ENCODE measurements at regions not wholly inside any gene's neighbourhood (a gene's known extent, or its start where the extent isn't known, plus 50 kb on each side); places are given as distances from the start of the nearest gene placed in this dataset.

DNA sequence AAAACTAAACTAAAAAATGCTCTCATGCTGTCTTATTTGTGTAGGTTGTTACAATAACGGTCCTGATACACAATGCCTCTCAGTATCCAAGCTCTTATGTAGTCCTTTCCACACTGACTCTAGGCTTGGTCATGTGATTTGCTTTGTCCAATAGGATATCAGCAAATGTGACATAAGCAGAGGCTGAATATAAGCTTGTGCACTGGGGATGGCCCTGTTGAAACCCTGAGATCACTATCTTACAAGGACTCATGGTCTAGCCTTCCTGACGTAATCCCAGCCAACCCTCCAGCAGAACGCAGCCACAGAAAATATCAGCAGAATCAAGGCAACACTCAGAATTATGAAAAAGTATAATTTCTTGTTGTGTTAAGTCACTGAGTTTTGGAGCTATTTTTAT, 145.1 kb upstream of the CCN2 start:
- no peak for FAIRE-seq

- no peak for FAIRE-seq
Measured at GRCh38 chr6:132089173-132089572, 138.0 kb upstream of the CCN2 start.

GRCh38 chr6:132088150-132088549, 137.0 kb upstream of the CCN2 start:
- FAIRE-seq = no peak

DNA sequence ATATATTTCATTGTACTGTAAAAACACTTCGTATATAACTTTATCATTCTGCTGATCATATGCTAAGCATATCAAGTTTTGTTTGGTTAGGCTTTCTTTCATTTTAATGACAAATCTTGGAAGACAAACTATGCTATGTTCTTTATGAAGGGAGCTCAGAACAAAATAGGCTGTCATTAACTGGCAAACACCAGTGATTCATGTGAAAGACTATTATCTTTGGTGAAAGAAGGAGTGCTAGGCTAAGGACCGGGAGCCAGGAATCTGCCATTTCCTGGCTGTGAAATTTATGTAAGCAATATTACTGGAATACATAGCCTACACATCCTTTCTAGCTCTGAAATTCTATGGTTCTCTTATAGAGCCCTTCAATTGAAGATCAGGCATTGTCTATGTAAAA, 136.2 kb upstream of the CCN2 start:
- FAIRE-seq = no peak

DNA sequence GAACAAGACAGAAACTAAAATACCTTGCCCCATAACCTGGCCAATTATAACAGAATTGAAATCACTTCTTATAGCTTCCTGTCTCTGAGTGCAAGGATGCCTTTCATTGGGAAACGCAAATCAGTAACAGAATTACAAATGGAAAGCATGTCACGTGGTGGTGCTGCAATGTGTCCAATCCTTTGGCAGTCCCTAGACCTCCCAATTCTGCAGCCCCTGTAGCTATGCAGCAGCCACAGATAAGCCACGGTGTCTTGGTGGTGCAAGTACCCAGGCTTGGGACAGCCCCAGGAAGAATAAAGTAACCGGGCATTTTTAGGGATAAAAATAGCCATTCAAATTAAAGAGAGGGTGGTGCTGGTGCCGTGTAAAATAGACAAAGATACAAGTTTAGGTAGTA, 134.6 kb upstream of the CCN2 start:
- no peak for FAIRE-seq

GRCh38 chr6:132084811-132085509, 133.8 kb upstream of the CCN2 start:
- FAIRE-seq = peak; percentile 92

GRCh38 chr6:132082421-132082820, 131.2 kb upstream of the CCN2 start:
- FAIRE-seq = no peak

- no peak for FAIRE-seq
Measured at GRCh38 chr6:132081338-132081737, 130.2 kb upstream of the CCN2 start.

GRCh38 chr6:132079286-132079685, 128.1 kb upstream of the CCN2 start:
- no peak for FAIRE-seq

- no peak for FAIRE-seq
Measured at GRCh38 chr6:132076452-132076851, 125.3 kb upstream of the CCN2 start.

- no peak for FAIRE-seq
Measured at GRCh38 chr6:132072831-132073230, 121.7 kb upstream of the CCN2 start.

GRCh38 chr6:132072271-132072670, 121.1 kb upstream of the CCN2 start:
- peak; percentile 21 for FAIRE-seq

DNA sequence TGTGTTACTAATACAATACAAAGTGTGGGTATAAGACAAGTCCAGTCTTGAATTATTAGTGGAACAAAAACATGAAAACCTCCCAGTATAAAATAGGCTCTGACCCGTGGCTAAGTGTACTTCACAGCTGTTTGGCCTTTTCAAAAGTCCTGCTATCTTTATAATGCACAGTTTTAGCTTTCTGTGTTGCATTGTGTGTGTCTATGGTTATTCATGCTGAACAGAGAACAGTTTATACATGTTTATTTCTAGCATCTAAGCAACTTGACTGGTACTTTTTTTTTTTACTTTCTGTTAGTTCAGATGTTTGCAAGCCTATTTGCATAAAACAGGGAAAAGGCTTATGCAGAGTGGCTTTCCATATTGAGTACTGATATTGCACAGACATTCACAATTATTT, 119.2 kb upstream of the CCN2 start:
- FAIRE-seq = no peak

GRCh38 chr6:132068766-132069165, 117.6 kb upstream of the CCN2 start:
- no peak for FAIRE-seq

- peak; percentile 39 for FAIRE-seq
Measured at GRCh38 chr6:132067286-132067685, 116.1 kb upstream of the CCN2 start.

DNA sequence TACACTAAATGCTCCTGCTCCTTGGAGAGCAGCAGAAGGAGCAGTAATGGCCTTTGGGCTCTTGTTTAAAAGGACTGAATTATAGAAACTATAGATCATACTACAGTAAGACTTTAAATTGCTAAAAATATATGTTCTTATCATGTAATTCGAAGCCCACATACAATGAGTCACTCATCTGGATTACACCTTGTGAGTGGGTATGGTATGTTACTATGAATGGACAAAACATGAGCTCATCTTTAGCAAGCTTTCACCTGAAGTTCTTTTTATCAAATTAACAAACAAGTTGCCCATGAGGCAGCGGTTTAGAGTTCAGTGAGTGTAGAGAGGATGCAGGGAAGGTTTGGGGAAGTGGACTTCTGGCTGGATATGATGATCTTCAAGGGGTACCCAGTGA, 114.4 kb upstream of the CCN2 start:
- no peak for FAIRE-seq

GRCh38 chr6:132063738-132064137, 112.6 kb upstream of the CCN2 start:
- FAIRE-seq = no peak

GRCh38 chr6:132063204-132063603, 112.0 kb upstream of the CCN2 start:
- FAIRE-seq = no peak

- no peak for FAIRE-seq
Measured at GRCh38 chr6:132062626-132063025, 111.5 kb upstream of the CCN2 start.

GRCh38 chr6:132061381-132061780, 110.2 kb upstream of the CCN2 start:
- FAIRE-seq = peak; percentile 33

DNA sequence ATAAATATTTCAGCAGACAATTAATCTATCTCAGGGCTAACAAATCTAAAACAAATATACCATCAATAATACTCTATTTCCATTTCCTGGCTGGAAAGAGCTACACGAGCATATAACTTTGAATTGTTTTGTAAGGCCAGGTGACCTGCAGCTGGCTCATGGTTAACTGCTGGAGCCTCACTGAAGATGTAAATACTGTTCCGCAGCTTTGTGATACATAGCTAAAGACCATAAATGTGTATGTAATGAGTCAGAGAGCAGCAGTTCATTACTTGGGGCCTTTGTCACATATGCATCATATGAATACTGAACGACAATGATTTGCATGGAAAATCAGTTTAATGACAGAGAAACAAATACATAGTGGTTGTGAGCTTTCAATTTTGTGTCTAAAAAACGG, 109.4 kb upstream of the CCN2 start:
- FAIRE-seq = no peak

- no peak for FAIRE-seq
Measured at GRCh38 chr6:132058975-132059374, 107.8 kb upstream of the CCN2 start.

- FAIRE-seq = no peak
Measured at GRCh38 chr6:132054525-132054924, 103.4 kb upstream of the CCN2 start.

GRCh38 chr6:132053511-132053910, 102.3 kb upstream of the CCN2 start:
- FAIRE-seq = no peak

GRCh38 chr6:132052096-132052495, 100.9 kb upstream of the CCN2 start:
- FAIRE-seq = no peak

Data from endometrium (tissue), 2 donors.